Suprapubic skin (tissue), 4 donors: ENCODE measurements at regions not wholly inside any gene's neighbourhood (a gene's known extent, or its start where the extent isn't known, plus 50 kb on each side); places are given as distances from the start of the nearest gene placed in this dataset.

Experiments used
- DNase-seq, 2 donors: peaks; one replicate each; pipeline ENCODE4 v3.0.0-alpha.2; 2019; ENCODE audit warnings: low spot score in 2 of 2
- H3K27ac ChIP-seq: fragments of 200-600 bp; sonication (generic); one replicate; pipeline ENCODE4 v1.5.1; 2019
- H3K27me3 ChIP-seq: fragments of 200-600 bp; sonication (generic); one replicate; pipeline ENCODE4 v1.5.1; 2019
- H3K36me3 ChIP-seq: fragments of 200-600 bp; sonication (generic); one replicate; pipeline ENCODE4 v1.5.1; 2019
- H3K4me1 ChIP-seq: fragments of 200-600 bp; sonication (generic); one replicate; pipeline ENCODE4 v1.5.1; 2019
- H3K4me3 ChIP-seq: fragments of 200-600 bp; sonication (generic); one replicate; pipeline ENCODE4 v1.5.1; 2019; ENCODE audit warnings: mild to moderate bottlenecking
- H3K9me3 ChIP-seq: fragments of 200-600 bp; sonication (generic); one replicate; pipeline ENCODE4 v1.5.1; 2019
- EP300 ChIP-seq: sonication (generic); formaldehyde crosslinking; IDR thresholded peaks from one replicate; pipeline ENCODE4 v1.6.1; 2017; ENCODE audit warnings: antibody characterized with exemption
- POLR2A ChIP-seq, 2 donors: fragments of 450-650 bp; IDR thresholded peaks; one replicate each; pipeline ENCODE4 v1.6.1; 2017; ENCODE audit warnings: antibody characterized with exemption in 2 of 2, mild to moderate bottlenecking in 2 of 2, moderate library complexity in 2 of 2
- POLR2AphosphoS5 ChIP-seq, 3 donors: sonication (generic); formaldehyde crosslinking; IDR thresholded peaks; one replicate each; pipeline ENCODE4 v1.6.1; 2017; ENCODE audit warnings: antibody characterized with exemption in 3 of 3
- WGBS: methylation state at CpG from one replicate; pipeline ENCODE4 v1.1.5; 2018; 5-methylcytosine and 5-hydroxymethylcytosine counted together
- TF ChIP-seq, protein P1 (sequence below), 2 donors: fragments of 200-600 bp in 1 of 2; fragments of 450-650 bp in 1 of 2; sonication (generic) in 1 of 2; IDR thresholded peaks; one replicate each; pipeline ENCODE4 v1.5.1; 2016 to 2019; ENCODE audit warnings: antibody characterized with exemption in 2 of 2, mild to moderate bottlenecking in 1 of 2, moderate library complexity in 1 of 2

DNA sequence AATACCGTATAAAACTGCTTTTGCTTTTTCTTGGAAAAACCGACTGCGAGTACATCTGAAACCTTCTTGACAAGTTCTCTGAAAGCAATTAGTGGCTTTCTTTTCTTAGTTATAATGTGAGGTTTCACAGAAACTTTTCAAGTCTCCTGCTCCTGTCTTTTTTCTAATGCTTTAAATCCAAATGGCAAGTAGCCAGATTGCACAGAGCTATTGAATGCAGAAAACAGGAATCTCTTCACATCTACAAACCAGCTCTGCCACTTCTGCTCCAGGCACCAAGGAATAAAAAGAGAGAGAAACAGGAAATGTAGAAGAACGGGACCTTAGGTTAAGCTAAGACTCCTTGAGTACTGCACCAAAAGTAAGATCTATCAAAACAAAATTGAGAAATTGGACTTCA, 267.3 kb upstream of the TET2 start:
- TF ChIP-seq POLR2AphosphoS5 (IDR thresholded peaks at IDR 0.05) (no peak), EP300 (no peak), POLR2A (IDR thresholded peaks at IDR 0.05) (no peak)
- TF ChIP-seq, protein P1, sequence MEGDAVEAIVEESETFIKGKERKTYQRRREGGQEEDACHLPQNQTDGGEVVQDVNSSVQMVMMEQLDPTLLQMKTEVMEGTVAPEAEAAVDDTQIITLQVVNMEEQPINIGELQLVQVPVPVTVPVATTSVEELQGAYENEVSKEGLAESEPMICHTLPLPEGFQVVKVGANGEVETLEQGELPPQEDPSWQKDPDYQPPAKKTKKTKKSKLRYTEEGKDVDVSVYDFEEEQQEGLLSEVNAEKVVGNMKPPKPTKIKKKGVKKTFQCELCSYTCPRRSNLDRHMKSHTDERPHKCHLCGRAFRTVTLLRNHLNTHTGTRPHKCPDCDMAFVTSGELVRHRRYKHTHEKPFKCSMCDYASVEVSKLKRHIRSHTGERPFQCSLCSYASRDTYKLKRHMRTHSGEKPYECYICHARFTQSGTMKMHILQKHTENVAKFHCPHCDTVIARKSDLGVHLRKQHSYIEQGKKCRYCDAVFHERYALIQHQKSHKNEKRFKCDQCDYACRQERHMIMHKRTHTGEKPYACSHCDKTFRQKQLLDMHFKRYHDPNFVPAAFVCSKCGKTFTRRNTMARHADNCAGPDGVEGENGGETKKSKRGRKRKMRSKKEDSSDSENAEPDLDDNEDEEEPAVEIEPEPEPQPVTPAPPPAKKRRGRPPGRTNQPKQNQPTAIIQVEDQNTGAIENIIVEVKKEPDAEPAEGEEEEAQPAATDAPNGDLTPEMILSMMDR (IDR thresholded peaks at IDR 0.05) = no peak
- whole genome bisulfite sequencing = 13% methylated on average over 4 of the region's 4 CpGs

DNA sequence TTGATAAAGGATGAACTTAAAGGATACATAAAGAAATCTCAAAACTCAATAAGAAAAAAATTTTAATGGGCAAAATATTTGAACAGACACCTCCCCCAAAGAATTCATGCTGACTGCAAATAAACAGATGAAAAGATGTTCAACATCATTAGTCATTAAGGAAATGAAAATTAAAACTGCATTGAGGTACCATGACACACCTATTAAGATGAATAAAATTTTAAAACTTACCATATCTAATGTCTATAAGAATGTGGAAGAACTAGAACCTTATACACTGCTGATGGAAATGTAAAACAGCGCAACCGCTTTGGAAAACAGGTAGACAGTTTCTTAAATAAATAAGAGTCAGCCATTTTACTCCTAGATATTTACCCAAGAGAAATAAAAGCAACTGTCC, 266.8 kb upstream of the TET2 start:
- H3K27me3 ChIP-seq = no peaks in the 10 kb centered on the region
- H3K4me3 ChIP-seq = no peak overlapping the region
- 90% methylated on average over 2 of the region's 2 CpGs for WGBS
- TF ChIP-seq, protein P1 (IDR thresholded peaks at IDR 0.05) = no peak
- TF ChIP-seq EP300 = no peak
- TF ChIP-seq POLR2A (IDR thresholded peaks at IDR 0.05) = no peak
- TF ChIP-seq POLR2AphosphoS5 (IDR thresholded peaks at IDR 0.05) = no peak
- peaks cover 14% of the 10 kb centered on the region for H3K4me1 ChIP-seq
- H3K27ac ChIP-seq = no peak overlapping the region
- DNase-seq = no peak
- no peaks in the 10 kb centered on the region for H3K36me3 ChIP-seq
- H3K9me3 ChIP-seq = no peaks in the 10 kb centered on the region

More for the DNA sequence above, 267.3 kb upstream of the TET2 start:
- Histone ChIP-seq H3K36me3 (no peaks in the 10 kb centered on the region), H3K4me3 (no peak overlapping the region), H3K4me1 (peaks cover 14% of the 10 kb centered on the region), H3K9me3 (no peaks in the 10 kb centered on the region), H3K27me3 (no peaks in the 10 kb centered on the region), H3K27ac (no peak overlapping the region)
- DNase-seq = no peak

DNA sequence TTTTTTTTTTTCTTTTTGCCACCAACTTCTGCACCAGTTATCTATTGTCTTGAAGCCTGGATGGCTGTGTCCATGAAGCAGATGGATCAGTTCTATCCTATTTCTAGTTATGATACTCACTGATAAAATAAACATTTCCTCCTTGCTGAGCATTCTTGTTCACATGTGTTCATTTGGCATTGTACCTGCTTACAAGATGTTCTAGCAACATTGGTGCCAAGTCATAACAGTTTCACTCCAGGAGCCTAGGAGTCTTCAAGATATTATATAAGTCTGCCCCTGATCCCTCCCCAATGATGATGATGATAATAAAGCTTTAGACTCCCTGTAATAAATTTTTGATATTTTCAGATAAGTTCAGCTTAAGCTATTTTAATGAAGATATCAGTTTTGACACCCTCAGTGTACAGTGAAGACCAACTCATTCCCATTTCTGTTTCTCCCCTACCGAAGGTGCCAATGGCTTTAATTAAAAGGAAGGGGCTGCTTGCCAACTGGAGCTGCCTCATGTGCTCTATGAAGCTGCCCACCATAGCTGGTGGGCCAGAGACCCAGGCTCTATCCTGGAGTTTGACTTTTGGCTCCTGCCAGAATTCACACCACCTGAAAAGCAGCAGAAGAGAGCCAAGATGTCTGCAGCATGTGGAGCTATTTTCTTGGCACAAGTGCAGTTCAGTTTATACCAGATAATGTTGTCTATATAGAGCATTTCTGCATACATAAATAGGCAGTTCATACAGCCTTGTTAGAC, 265.4 kb upstream of the TET2 start:
- TF ChIP-seq POLR2A (IDR thresholded peaks at IDR 0.05) (no peak), EP300 (no peak), POLR2AphosphoS5 (IDR thresholded peaks at IDR 0.05) (no peak)
- TF ChIP-seq, protein P1 (IDR thresholded peaks at IDR 0.05) = no peak
- Histone ChIP-seq H3K36me3 (no peaks in the 10 kb centered on the region), H3K4me3 (no peak overlapping the region)

DNA sequence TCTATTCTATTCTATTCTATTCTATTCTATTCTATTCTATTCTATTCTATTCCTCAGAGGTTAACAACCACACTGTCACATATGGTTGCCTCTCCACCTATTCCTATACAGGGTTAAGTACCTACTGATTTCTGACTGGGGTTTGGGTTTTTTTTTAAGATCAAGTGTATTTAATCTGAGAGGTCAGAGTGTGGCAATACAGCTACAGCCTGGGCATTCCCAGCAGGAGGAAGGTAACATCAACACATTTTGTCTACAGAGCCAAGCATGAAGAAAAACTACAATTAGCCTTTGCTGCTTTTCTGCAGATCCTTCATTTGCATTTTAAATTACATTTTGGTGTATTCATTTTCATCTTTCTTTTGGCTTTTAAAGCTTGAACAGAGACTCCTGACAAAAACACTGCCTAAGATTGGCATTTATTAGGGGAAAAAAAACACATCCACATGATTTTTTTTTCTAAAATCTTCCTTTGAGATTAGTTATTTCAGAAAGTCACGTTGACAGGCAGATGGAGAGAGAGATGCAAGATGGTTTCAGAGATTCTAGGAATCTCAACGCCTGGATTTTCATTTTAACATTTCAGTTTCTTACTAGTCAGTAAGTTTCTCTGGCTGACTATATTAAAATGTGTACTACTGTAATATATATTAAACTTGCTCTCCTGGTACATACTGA, 255.9 kb upstream of the TET2 start:
- Histone ChIP-seq H3K27me3 (no peaks in the 10 kb centered on the region), H3K36me3 (no peaks in the 10 kb centered on the region), H3K9me3 (no peaks in the 10 kb centered on the region), H3K4me3 (no peak overlapping the region), H3K4me1 (no peaks in the 10 kb centered on the region), H3K27ac (no peak overlapping the region)
- TF ChIP-seq, protein P1 (IDR thresholded peaks at IDR 0.05) = no peak
- TF ChIP-seq POLR2A (IDR thresholded peaks at IDR 0.05) (no peak), EP300 (no peak), POLR2AphosphoS5 (IDR thresholded peaks at IDR 0.05) (no peak)
- WGBS = 52% methylated on average over 2 of the region's 2 CpGs
- no peak for DNase-seq

More for the DNA sequence above, 265.4 kb upstream of the TET2 start:
- Histone ChIP-seq H3K9me3 (no peaks in the 10 kb centered on the region), H3K27me3 (no peaks in the 10 kb centered on the region), H3K27ac (no peak overlapping the region), H3K4me1 (peaks cover 14% of the 10 kb centered on the region)
- no peak for DNase-seq
- 47% methylated on average over 1 of the region's 1 CpG for WGBS
